NCI-H82 treated with DMSO at 0.1 percent for 48 hours (cell line): ENCODE measurements at regions not wholly inside any gene's neighbourhood (a gene's known extent, or its start where the extent isn't known, plus 50 kb on each side); places are given as distances from the start of the nearest gene placed in this dataset.

Experiments
- DNase-seq: peaks from one replicate; lab custom pipeline; 2025; ENCODE audit not compliant: unreplicated experiment; lab: John Stamatoyannopoulos, UW

GRCh38 chr21:43304621-43305335 lies 122.2 kb downstream of the SIK1 start:
- DNase-seq: no peak

GRCh38 chr21:43304206-43304605 lies 122.7 kb downstream of the SIK1 start:
- DNase-seq: no peak

- DNase-seq: no peak
These were observed 123.4 kb downstream of the SIK1 start for GRCh38 chr21:43303275-43304178.

- DNase-seq: no peak
These were observed 124.2 kb downstream of the SIK1 start for GRCh38 chr21:43302769-43303168.

- DNase-seq: no peak
These were observed 124.8 kb downstream of the SIK1 start for GRCh38 chr21:43302062-43302700.

- DNase-seq: no peak
These were observed 125.4 kb downstream of the SIK1 start for GRCh38 chr21:43301409-43302061.

GRCh38 chr21:43300496-43301408 lies 126.2 kb downstream of the SIK1 start:
- no peak for DNase-seq

- no peak for DNase-seq
These were observed 127.3 kb downstream of the SIK1 start for GRCh38 chr21:43299441-43300277.

GRCh38 chr21:43298546-43299440 lies 128.1 kb downstream of the SIK1 start:
- DNase-seq: no peak

- DNase-seq: no peak
These were observed 128.9 kb downstream of the SIK1 start for GRCh38 chr21:43297989-43298388.

GRCh38 chr21:43297391-43297981 lies 128.7 kb downstream of the CRYAA start:
- DNase-seq: no peak

- no peak for DNase-seq
These were observed 126.5 kb downstream of the CRYAA start for GRCh38 chr21:43295066-43295958.

- DNase-seq: no peak
These were observed 125.5 kb downstream of the CRYAA start for GRCh38 chr21:43294194-43294902.

- DNase-seq: no peak
These were observed 124.0 kb downstream of the CRYAA start for GRCh38 chr21:43292866-43293142.

- DNase-seq: no peak
These were observed 123.4 kb downstream of the CRYAA start for GRCh38 chr21:43292041-43292865.
